ENCODE measurements at regions not wholly inside any gene's neighbourhood (a gene's known extent, or its start where the extent isn't known, plus 50 kb on each side); places are given as distances from the start of the nearest gene placed in this dataset.
A peak's percentile ranks its signal among the peaks of the same experiment; 100 is the strongest.

DNA sequence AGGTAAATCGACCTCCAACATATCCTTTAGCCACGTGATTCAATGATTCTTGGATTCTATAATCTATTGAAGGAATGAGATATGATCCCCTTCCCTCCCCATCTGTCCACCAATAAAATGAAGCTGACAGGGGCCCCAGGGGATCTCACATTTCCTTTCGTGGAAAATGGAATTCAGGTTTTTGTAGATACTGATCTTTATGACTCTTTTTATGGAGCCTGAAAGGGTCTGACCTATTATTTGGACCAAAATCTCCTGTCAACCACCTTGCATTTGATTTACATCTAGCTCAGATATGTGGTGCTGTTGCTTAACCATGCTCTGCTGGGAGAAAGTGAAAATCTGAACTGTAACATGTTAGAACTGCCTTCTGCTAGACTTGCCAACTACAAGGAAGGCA, 234.0 kb upstream of the CXCL12 start:
- DNase-seq (ENCODE audit: low read depth, low spot score): no peak

DNA sequence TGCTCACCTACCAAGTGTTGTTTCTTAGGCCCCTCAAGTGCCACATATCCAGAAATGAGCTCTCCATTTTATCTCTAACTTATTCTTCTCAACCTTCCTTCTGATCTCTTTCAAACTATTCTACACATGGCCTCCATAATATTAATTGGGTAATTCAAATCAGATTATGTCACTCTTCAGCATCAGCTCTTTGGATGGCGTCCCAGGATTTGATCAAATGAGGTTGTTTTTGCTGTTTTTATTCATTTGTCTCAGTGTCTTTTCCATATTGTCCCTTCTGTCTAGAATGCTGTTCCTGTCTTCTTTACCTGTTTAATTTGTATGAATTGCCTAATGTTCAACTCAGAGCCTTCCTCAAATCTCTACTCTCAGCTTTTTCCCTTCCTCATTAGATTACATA, 234.6 kb upstream of the CXCL12 start:
- DNase-seq (ENCODE audit: low read depth, low spot score): no peak

DNA sequence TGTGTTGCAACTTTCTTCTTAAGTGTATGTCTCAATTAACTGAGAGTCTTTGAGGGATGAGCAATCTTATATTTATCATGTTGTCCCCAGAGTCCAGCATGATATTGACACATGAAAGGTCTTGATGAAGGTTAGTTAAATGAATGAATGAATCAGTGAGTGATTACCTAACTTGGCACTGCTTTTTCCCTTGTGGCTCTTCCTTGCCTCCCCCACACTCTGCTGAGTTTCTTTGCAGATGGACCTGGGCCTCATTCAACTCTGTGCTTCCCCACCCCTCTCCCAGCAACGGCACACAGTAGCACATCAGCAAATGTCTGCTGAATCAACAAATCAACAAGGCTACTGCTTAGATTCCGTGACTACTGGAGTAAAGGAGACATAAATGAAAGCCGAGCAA, 235.1 kb upstream of the CXCL12 start:
- no peak for DNase-seq (ENCODE audit: low read depth, low spot score)

DNA sequence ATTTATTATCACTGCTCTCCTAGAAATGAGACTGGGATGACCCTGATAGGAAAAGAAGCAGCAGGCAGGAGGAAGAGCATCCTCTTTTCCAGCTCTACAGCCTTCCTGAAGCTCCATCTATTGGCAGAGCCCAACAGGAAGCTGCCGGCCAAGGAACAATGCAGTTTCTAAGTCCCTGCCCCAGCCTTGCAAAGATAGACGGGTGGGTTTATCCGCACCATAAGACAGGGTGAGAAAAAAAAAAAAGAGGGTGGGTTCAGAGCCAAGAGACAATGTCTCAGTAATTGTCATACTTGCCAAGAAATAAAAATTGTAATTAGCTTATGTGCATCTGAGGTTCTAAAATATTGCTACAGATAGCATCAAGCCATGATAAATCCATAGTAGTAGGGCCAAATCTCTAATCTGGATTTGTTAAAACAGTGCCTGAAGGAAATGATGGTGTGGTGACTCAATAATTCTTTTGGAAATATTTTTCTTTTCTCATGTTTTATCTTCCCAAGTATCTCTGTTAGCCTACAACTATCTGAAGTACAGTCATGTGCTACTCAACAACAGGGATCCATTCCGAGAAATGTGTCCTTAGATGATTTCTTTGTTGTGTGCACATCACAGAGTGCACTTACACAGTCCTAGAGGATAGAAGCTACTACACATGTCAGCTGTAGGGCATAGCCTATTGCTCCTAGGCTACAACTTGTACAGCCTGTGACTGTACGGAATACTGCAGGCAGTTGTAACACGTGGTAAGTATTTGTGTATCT, 242.9 kb upstream of the CXCL12 start:
- no peak for DNase-seq (ENCODE audit: low read depth, low spot score)

DNA sequence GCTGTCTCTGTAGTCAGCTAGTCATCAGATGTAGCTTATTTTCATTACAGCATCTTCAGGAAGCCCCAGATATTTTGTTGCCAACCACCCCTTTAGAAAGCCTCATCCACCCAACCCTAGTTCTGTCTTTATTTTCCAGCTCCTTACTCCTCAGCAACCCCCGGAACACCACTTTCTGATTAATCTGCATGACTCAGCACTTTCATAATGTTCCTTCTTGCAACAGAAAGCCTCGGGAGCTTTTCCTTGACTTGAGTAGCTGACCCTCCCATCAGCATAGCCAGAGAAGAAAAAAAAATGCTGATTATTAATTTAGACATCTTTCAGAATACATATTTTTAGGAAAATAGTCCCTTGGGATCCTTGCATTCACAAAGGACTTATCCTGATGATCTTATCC, 244.0 kb upstream of the CXCL12 start:
- DNase-seq (ENCODE audit: low read depth, low spot score): peak; percentile 18

DNA sequence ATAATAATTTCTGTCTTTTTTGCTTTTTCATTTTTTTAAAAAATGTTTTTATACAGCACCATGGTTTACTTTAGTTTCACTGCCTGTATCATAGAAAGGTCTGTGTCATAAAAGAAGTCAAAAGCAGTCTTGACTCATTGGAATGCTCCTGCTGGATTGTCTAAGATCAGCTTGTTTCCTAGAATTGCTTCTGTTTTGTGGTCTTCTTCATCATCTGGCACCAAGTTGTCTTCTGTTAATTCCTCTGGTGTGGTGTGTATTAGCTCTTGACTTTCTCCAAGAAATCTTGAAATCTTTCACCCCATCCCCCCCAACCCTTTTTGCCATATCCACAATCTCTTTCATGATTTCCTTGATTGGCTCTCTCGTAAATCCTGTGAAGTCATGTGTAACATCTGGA, 250.3 kb upstream of the CXCL12 start:
- DNase-seq (ENCODE audit: low read depth, low spot score): no peak

DNA sequence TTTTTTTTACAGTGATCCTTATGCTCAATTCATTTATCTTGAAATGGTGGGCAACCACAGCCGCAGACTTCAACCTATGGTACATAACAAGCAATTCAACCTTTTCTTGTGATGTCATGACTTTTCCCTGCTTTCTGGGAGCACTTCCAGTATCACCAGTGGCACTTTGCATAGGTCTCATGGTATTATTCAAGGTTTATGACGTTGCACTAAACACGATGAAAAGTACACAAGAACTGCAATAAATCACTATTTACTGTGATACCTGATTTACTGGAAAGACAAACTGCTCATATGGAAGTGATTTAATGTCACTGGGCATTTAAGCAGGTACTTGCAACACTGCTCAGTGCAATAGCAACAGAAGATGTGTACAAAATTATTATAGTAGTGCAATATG, 251.7 kb upstream of the CXCL12 start:
- DNase-seq (ENCODE audit: low read depth, low spot score): no peak

DNA sequence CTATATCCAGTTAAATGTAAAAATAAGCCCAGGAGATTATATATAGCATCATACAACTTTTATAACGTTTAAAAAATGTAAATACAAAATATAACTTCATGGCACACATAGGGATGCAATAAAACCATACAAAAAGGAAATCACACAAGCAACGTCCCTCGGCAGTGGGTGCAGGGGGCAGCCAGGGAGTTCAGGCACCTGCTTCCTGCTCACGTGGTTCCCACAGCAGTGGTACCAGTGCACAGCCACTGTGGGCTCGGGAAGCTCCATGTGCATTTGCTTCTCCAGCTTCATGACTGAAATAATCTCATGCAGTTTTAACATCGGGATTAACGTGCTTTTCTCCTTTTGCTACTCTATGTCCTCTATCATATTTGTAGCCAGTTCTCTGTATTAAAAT, 255.5 kb upstream of the CXCL12 start:
- DNase-seq (ENCODE audit: low read depth, low spot score): no peak

DNA sequence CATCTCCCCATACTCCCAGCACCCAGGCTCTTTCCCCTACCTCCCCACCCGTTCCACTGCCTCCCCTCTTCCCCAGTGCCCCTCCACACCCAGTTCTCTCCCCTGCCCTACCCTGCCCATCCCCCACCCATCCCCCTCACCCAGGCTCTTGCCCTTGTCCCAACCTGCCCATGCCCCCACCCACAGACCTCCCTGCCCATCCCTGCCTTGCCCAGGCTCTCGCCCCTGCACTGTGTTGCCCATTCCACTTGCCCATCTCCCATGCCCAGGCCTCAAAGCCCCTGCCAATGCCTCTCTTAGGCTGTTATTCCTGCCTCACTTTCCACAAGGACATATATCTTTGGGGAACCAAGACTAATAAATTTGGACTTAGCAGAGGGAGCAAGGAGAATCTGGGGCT, 262.6 kb upstream of the CXCL12 start:
- DNase-seq (ENCODE audit: low read depth, low spot score): no peak

DNA sequence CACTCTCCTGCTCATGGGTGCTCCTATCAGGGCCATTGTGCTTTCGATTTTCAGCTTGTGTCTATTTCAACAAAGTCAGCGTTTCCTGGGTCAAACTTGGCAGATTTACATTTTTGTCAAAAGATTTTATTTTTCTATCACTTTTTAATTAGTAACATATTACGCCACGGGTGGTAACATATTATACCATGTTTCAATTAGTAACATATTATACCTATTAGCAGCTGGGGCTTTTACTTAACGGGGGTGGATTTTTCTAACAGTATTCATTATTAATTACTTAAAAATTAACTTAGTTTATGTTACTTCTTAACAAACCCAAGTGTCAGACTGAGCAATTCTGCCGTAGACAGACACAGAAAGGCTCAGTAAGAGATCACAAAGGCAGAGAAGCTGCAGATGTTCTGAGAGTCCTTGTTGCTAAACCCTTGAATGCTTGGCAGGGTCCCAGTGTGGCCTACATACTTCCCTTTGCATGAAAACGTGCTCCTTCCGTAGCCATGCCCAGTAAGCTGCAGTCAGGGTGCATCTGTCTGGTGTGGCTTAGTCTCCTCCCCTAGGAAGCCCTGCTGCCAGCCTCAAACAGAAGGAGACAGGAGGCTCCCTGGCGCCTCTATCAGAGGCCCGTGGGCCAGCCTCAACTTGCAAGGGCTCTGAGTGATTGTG, 263.1 kb upstream of the CXCL12 start:
- DNase-seq (ENCODE audit: low read depth, low spot score): no peak

DNA sequence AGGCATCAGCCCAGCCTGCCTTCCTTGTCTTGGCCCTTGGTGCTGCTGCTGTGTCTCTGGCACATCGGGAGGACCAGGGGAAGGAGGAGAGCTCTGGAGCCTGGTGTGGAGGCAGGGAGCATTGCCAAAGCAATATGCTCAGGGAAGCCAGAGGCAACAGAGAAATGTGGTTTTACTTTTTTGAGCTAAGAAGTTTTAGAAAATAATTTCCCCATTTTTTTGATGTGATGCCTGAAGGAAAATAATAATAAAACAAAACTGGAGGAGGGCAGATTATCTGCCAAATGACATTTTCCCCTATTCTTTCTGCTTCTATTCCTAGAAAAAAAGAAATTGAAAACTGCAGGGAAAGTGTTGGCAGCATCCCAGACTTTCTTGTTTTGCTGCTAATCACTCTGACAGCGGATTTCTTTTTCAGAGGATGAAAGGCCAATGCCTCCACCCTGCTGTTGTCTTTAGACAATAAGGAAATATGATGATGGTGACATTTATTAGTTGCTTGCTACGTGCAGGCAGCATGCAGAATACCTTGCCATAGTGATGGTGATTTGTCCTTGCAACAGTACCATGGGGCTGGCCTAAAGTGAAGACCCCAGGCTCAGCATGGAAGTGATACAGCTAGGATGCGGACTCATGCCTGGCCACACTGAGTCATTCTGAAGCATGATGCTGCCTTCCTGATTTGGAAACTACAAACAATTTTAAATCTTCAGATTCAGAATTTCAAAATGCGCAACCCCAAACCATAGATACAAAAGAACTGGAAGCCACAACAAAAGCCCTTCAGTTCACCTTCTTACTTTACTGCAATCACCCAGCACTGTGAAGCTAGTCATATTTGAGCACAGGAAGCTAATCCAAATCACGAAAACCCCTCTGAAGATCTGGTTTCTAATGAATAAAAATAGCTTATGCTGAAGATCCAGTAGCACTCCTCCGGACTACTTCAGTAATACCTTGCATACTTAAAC, 260.2 kb upstream of the TMEM72 start:
- DNase-seq (ENCODE audit: low read depth, low spot score): no peak

DNA sequence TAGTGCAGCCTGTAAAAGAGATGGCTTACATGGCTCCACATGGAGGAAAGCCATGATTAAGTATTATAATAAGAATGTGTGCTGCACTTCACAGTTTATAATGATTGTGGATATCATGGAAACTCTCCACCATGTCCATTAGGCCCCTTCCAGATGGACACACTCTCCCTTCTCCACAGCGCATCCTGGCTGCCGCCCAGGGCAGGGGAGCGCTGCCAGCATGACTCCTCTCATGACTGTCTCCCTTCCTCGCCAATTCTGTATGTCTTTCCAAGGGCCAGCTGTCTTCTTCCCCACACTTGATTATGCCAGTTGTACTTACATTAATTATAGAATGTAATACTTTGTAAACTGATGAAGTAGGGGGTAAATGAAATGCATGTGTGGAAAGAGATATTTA, 259.3 kb upstream of the TMEM72 start:
- DNase-seq (ENCODE audit: low read depth, low spot score): no peak

DNA sequence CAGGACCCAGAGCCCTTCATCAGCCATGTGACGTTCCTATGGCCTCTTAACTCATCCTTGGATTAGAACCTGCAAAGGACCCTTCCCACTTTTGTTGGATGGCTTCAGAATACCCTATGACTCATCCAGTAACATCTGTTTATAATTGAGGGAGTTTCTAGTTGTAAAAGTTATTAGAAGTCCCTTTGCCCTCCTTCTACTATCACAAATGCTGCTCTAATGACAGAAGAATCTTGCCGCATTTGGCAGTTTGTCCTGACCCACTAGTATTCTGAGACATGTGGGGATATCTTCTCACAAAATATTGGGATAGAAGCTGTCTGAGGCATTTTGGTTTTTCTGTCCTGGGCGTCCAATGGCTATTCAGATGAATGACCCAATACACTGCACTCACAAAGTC, 251.8 kb upstream of the TMEM72 start:
- no peak for DNase-seq (ENCODE audit: low read depth, low spot score)

DNA sequence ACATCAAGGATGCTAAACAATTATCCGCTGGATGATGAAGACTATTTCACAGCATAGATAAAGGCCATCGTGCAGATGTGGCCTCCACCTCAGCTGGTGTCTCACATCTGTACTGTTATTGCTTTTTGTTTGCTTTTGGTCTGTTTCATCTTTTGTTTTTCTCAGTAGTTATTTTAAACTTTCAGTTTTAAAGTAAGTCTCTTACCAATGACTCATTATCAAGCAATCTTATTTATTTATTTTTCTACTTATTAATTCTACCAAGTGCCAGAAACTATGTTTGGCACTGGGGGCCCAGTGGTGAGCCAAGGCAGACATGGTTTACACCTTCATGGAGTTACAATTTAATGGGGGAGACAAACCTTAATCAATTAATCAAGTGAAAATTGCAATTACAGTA, 250.9 kb upstream of the TMEM72 start:
- DNase-seq (ENCODE audit: low read depth, low spot score): no peak

DNA sequence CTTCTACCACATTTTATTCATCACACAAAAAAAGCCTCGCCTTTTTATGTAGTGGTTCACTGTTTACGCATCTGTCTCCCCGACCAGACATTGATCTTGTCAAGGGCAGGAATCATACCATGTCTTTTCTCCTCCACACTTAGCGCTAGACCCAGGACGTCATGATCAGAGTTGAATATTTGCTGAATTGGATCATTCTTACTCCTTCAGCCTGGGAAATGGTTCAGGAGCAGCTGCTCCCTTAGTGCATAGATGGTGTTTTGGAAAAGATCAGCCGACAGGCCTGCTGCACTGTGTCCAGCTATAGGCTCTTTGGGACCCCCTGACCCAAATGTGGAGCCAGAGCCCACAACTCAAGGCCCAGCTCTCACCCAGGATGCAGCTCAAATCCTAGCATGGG, 249.1 kb upstream of the TMEM72 start:
- no peak for DNase-seq (ENCODE audit: low read depth, low spot score)

DNA sequence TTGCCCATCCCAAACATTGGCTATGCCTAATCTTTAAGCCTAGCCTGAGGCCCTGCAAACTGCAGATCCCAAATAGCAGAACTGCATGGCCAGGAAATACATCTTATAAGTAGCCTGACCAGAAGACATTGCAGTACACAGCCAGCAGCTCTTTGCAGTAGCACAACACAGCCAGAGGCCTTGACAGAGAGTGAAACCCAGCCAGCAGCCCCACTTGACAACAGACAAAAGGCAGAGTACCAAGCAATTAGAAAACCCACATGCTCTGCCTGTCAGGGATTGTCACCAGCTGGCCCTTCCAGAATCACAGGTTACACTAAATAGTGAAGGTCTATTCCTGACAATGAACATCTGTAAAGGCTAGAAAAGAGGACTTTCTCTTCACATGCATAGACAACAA, 242.8 kb upstream of the TMEM72 start:
- DNase-seq (ENCODE audit: low read depth, low spot score): no peak

DNA sequence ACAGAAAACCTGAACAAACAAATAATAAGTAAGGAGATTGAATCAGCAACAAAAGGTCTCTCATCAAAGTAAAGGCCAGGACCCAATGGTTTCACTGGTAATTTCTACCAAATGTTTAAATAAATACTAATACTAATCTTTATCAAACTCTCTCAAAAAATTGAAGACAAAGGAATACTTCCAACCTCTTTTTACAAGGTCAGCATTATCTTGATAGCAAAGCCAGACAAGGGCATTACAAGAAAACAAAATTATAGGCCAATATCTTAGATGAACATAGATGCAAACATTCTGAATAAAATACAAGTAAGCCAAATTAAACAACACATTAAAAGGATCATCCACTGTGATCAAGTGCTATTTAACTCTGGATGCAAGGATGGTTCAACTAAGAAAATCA, 239.8 kb upstream of the TMEM72 start:
- DNase-seq (ENCODE audit: low read depth, low spot score): no peak

DNA sequence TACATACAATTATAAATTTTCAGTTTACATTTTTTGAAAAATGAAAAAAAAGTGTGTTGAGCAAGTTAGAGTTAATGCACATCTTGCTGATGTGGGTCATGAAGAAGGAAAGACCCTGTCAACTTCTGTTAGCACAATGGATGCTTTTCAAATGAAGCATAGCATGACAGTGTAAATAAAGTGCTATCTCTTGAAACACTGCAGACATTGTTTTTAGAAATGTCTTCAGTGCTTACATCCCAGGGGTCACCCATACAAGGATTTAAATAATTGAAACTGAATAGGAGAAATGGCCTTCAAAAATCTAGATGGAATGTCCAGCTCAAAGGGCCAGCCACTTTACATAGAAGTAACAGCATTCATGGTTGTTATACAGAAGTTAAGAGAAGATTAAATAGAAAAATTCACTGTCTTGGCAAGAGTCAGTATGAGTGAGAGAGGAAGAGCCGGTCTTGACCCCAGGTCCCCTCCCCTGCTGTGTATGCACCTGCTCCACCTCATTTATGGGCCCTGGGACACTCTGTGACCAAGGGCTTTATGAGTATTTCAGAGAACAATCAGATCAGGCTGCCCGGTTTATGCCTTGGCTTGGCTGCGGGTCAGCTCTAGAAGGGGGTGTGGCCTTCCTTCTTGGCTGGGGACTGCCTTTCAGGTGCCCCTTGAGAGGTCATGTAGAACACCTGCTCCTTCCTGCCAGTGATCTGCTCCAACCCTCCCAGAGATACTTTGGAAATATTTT, 237.7 kb upstream of the TMEM72 start:
- no peak for DNase-seq (ENCODE audit: low read depth, low spot score)

DNA sequence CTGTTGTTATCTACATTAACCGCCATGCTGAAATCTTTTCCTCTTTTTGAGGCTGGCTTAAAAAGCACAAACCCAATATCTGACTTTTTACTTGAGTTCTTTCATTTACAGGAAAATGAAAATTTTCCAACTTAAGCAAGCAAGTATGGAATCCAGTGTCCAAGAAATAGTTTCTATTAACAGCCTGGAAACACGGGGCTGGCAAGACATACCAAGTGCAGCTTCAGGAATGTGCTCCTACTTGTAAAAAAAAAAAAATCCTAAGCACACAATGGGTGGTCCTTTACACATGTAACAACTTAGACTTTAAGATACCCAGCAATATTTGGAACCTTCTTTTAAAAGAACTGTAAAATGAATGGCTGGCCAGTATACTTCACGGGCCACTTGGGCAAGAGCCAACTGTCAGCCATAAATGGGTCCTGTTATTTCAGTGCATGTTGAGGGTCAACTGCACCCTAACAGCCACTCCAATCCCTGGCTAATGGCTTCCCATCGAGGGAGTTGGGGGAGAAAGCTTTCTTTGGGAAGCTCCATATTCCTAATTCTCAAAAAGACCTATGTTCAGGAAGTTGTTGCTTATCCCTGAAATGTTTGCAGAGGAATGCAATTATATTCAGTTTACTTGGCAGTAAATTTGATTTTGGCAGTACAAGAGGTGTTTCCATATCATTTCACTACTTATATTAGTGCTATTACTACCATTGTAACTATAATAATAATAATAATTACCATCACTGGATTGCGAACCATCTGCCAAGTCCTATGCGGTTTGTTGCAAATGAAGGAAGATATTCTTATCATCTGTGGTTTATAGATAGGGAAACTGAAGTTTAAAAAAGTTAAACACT, 236.4 kb upstream of the TMEM72 start:
- no peak for DNase-seq (ENCODE audit: low read depth, low spot score)

DNA sequence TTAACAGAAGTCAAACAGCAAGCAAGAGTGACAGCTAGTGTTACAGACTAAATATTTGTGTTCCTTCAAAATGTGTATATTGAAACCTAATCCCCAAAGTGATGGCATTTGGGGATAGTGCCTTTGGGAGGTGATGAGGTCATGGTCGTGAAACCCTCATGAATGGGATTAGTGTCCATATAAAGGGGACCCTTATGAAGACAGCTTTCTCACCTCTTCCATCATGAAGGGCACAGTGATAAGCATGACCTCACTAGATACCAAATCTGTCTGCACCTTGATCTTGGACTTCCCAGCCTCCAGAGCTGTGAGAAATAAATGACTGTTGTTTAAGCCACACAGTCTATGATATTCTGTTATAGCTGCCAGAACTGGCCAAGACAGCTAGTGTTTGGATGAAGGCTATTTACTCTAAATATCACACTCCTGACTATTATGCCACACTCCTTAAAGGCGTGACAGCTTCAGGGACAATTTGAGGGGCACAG, 235.7 kb upstream of the TMEM72 start:
- no peak for DNase-seq (ENCODE audit: low read depth, low spot score)

DNA sequence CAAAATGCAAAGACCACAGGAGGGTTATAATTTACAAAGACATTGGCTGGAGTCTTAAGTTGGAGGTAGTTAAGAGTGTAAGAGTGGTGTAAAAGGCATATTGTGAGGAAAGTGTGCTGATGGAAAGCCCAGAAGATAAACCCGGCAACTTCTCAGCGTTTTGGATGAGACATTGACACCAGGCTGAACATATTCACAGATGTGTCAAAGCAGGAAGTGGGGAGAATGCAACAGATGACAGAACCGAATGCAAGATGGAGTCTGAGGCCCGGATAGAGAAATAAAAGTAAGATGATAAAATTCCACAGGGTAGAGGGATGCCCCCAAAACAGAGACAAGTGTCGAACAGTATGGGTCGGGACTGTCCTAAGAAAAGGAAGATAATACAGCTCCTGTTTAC, 230.4 kb upstream of the TMEM72 start:
- no peak for DNase-seq (ENCODE audit: low read depth, low spot score)
